SW 1271 (cell line): ENCODE measurements at regions not wholly inside any gene's neighbourhood (a gene's known extent, or its start where the extent isn't known, plus 50 kb on each side); places are given as distances from the start of the nearest gene placed in this dataset.

Source experiments
- DNase-seq, 2 experiments: peaks; one replicate each; lab custom pipeline; 2025; lab: John Stamatoyannopoulos, UW

- no peak for DNase-seq
Observed at GRCh38 chr2:33782395-33783230, 183.5 kb upstream of the FAM98A start.

- DNase-seq, result no peak
Observed at GRCh38 chr2:33777786-33778185, 178.7 kb upstream of the FAM98A start.

- no peak for DNase-seq
Observed at GRCh38 chr2:33775306-33775705, 176.2 kb upstream of the FAM98A start.

- no peak for DNase-seq
Observed at GRCh38 chr2:33770023-33770422, 170.9 kb upstream of the FAM98A start.

GRCh38 chr2:33766175-33766574, 167.1 kb upstream of the FAM98A start:
- DNase-seq, result no peak

GRCh38 chr2:33765122-33765521, 166.0 kb upstream of the FAM98A start:
- DNase-seq, result peak in 1 of 2 experiments; percentile 8

GRCh38 chr2:33764551-33764950, 165.5 kb upstream of the FAM98A start:
- DNase-seq, result no peak

- DNase-seq, result no peak
Observed at GRCh38 chr2:33763671-33764310, 164.7 kb upstream of the FAM98A start.

GRCh38 chr2:33762636-33763035, 163.5 kb upstream of the FAM98A start:
- DNase-seq, result no peak

GRCh38 chr2:33746208-33746800, 147.2 kb upstream of the FAM98A start:
- DNase-seq, result no peak

- DNase-seq, result no peak
Observed at GRCh38 chr2:33735096-33735495, 136.0 kb upstream of the FAM98A start.

GRCh38 chr2:33730804-33731203, 131.7 kb upstream of the FAM98A start:
- no peak for DNase-seq

GRCh38 chr2:33730193-33730592, 131.1 kb upstream of the FAM98A start:
- DNase-seq, result no peak

GRCh38 chr2:33729353-33729752, 130.3 kb upstream of the FAM98A start:
- DNase-seq, result no peak

GRCh38 chr2:33728106-33728505, 129.0 kb upstream of the FAM98A start:
- no peak for DNase-seq

GRCh38 chr2:33727361-33728032, 128.4 kb upstream of the FAM98A start:
- no peak for DNase-seq

GRCh38 chr2:33726415-33726814, 127.3 kb upstream of the FAM98A start:
- DNase-seq, result no peak

- no peak for DNase-seq
Observed at GRCh38 chr2:33723329-33723728, 124.2 kb upstream of the FAM98A start.

- no peak for DNase-seq
Observed at GRCh38 chr2:33719067-33719466, 120.0 kb upstream of the FAM98A start.

- DNase-seq, result no peak
Observed at GRCh38 chr2:33712674-33713073, 113.6 kb upstream of the FAM98A start.

GRCh38 chr2:33709951-33710350, 110.9 kb upstream of the FAM98A start:
- DNase-seq, result no peak

GRCh38 chr2:33707312-33707711, 108.2 kb upstream of the FAM98A start:
- no peak for DNase-seq

GRCh38 chr2:33706410-33706809, 107.3 kb upstream of the FAM98A start:
- no peak for DNase-seq
